Rectal smooth muscle tissue (tissue), 1 donor: ENCODE measurements at regions not wholly inside any gene's neighbourhood (a gene's known extent, or its start where the extent isn't known, plus 50 kb on each side); places are given as distances from the start of the nearest gene placed in this dataset.

Source experiments
- H3K27ac ChIP-seq: one replicate; pipeline ENCODE4 v1.7.0; 2013; ENCODE audit warnings: low read depth, low read length, inconsistent platforms
- H3K27me3 ChIP-seq: one replicate; pipeline ENCODE4 v1.7.0; 2013; ENCODE audit warnings: low read length; ENCODE audit not compliant: control insufficient read depth, insufficient read depth
- H3K36me3 ChIP-seq: one replicate; pipeline ENCODE4 v1.7.0; 2013; ENCODE audit warnings: low read length; ENCODE audit not compliant: control insufficient read depth, insufficient read depth
- H3K4me1 ChIP-seq: one replicate; pipeline ENCODE4 v1.7.0; 2013; ENCODE audit warnings: low read length; ENCODE audit not compliant: control insufficient read depth, insufficient read depth
- H3K4me3 ChIP-seq: one replicate; pipeline ENCODE4 v1.7.0; 2013; ENCODE audit warnings: low read length
- H3K9ac ChIP-seq: one replicate; pipeline ENCODE4 v1.7.0; 2013; ENCODE audit warnings: low read length

DNA sequence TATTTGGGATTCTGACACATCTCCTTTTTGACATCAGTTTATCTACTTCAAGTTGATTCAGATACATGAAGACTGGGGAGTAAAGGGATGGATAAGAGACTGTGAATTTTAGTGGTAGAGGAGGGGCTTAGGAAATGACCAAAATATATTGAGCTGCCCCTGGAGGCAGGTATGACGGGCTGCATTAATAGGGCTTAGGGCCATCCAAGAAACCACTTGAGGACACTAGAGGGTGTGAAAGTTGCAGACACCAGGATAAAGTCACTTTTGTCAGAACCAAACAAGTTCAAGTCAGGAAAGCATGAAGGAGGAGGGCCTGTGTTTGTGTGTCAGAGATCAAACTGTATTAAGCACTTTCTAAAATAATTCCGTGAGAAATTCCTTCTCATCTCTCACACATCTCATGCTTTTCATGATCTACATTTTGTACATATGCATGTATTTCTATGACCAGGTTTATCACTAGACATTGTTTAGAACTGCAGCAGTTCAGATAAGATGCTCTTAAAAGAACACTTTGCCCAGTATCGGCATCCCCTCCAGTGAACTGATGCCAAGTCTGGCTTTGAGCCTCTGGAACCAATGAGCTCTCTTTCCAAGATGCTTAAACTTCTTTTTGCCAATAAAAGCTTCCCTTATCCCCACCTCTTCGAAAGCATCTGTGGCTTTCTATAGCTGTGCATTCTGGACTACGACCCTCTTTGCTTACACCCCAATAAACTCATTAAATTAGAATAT, 136.9 kb downstream of the SLC38A1 start:
- H3K27ac ChIP-seq, result no peak overlapping the region
- H3K27me3 ChIP-seq, result no peaks in the 10 kb centered on the region
- no peaks in the 10 kb centered on the region for H3K36me3 ChIP-seq
- H3K4me1 ChIP-seq, result no peaks in the 10 kb centered on the region
- H3K4me3 ChIP-seq, result no peak overlapping the region
- no peak overlapping the region for H3K9ac ChIP-seq

DNA sequence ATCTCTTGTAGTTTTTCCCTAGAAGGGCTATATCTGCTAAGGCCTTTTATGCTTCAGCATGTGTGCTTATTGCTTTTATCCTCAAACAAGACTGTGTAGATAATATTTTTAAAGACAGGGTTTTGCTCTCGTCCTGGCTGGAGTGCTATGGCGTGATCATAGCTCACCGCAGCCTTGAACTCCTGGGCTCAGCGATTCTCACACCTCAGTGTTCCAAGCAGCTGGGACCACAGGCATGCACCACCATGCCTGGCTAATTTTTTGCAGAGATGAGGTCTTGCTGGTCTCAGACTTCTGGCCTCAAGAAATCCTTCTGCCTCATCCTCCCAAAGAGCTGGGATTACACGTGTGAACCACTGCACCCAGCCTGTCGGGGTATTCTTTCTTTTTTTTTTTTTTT, 137.3 kb upstream of the SCAF11 start:
- no peak overlapping the region for H3K9ac ChIP-seq
- peaks cover 3% of the 10 kb centered on the region for H3K4me1 ChIP-seq
- no peak overlapping the region for H3K27ac ChIP-seq
- H3K36me3 ChIP-seq, result no peaks in the 10 kb centered on the region
- H3K27me3 ChIP-seq, result no peaks in the 10 kb centered on the region
- H3K4me3 ChIP-seq, result no peak overlapping the region

DNA sequence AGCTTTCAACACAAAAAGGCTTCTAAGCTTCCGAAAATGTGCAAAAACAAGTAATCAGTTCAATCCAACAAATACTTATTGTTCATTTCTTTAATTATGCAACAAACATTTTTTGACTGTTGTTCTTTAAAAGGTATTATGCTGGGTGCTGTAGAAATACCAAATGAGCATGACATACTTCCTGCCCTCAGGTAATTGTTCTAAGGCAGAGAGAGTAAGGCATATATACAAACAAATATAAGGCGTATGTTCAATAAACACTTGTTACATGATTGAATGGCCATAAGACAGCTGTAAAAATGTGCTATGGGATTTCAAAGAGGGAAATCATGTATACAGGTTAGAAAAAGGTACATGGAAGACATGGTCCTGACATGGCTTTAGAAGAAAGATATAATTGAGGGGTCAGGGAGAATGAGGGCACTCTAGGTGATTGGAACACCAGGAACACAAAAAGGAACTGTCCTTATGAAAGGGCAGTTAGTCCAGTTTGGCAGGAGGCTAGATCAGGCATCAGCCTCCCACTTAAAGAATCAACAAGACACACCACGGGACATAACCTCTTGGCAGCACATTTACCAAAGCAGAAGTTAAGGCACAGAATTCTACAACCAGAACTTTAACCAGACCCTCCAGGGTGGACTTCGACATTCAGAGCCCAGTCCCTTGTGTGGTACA, 135.8 kb upstream of the SCAF11 start:
- Histone ChIP-seq H3K36me3 (no peaks in the 10 kb centered on the region), H3K27me3 (no peaks in the 10 kb centered on the region), H3K27ac (no peak overlapping the region), H3K9ac (no peak overlapping the region), H3K4me1 (peaks cover 3% of the 10 kb centered on the region), H3K4me3 (no peak overlapping the region)

DNA sequence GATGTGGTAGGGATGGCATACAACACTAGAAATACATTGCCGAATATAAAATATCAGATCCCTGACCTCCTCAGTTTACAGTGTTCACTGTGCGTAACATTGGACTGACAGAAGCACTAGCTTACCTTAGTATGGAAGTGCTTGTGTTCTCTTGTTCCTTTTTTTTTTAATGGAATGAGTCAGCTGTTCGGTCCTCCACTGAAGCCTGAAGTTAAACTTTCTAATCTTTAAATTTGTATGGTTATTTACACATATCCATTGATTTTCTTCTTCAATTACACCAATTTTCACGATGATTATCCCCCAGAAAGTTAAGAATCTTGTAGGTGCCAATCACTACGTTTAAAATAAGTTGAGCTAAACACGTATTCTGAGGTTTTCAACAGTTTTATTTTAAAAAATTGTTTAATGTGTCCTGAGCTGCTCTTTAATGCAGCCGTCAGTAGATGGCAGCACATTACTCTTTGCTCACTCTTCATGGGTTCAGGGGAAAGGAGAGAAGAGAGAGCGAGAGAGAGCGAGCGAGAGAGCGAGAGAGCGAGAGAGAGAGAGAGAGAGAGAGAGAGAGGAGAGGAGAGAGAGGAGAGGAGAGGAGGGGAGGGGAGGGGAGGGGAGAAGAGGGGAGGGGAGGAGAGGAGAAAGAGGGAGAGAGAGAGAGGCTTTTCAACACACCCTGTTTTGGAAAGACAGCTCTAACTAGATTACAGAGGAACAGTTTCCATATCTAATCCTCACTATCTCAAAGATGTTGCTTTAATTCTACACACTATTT, 134.7 kb upstream of the SCAF11 start:
- Histone ChIP-seq H3K4me3 (peak overlapping the region; percentile 19), H3K36me3 (no peaks in the 10 kb centered on the region), H3K9ac (no peak overlapping the region), H3K27me3 (no peaks in the 10 kb centered on the region), H3K4me1 (peaks cover 3% of the 10 kb centered on the region), H3K27ac (no peak overlapping the region)

DNA sequence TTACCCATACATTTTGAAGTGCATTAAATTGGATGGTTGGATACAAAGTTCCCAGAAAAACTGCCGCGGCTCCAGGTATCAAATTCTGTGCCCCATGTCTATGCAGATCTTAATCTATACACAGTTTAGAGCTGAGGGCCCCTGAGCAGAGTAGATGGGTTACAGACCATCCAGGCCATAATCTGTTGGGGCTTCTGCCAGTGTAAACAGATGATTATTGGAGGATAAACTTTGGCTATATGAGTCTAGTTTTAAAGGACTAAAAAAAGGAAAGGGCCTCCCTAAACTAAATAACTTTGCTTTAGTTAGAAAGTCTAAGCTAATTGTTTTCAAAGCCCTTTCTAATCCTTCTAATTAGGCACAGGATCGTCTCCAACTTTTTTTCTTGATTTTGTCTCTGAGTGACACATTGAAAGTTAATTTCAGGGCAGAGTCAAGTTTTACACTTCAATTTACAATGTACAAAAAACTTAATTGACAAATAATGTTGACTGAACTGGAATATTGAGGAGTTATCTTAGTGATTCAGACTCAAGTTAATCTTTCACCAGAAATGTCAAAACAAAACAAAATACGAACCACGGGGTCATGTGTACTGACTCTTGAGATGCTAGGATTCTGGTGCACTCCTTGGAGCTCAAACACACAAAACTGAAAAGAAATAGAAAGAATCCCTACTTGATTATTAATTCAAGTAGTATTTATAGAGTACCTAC, 133.9 kb upstream of the SCAF11 start:
- Histone ChIP-seq H3K36me3 (no peaks in the 10 kb centered on the region), H3K4me3 (no peak overlapping the region), H3K27ac (no peak overlapping the region), H3K27me3 (no peaks in the 10 kb centered on the region), H3K9ac (no peak overlapping the region), H3K4me1 (peaks cover 3% of the 10 kb centered on the region)

DNA sequence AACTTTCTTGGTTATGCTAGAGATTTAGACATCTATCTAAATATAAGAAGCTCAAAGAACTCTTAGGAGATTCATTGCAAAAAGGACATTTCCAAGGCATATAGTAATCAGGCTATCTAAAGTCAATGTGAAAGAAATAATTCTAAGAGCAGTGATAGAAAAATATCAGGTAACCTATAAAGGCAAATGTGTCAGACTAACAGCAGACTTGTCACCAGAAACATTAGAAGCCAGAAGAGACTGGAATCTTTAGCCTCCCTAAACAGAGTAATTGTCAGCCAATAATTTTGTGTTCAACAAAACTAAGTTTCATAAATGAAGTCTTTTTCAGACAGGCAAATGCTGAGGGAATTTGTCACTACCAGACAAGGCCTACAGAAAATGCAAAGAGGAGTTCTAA, 122.0 kb upstream of the SCAF11 start:
- H3K27me3 ChIP-seq, result no peaks in the 10 kb centered on the region

DNA sequence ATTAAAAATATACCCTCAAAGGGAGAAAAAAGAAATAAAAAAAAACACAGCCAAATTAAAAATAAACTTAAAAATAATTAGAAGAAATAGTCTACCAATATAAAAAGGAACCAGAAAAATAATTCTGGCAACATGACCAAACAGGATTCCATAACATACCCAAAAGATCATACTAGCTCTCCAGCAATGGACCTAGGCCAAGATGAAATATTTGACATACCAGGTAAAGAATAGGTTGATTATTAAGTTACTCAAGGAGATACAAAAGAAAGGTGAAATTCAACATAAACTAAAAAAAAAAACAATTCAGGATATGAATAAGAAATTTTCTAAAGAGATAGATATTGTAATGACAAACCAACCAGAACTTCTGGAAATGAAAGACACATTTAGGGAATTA, 121.3 kb upstream of the SCAF11 start:
- Histone ChIP-seq H3K4me1 (no peaks in the 10 kb centered on the region), H3K4me3 (no peak overlapping the region), H3K27ac (no peak overlapping the region), H3K9ac (no peak overlapping the region), H3K36me3 (no peaks in the 10 kb centered on the region), H3K27me3 (no peaks in the 10 kb centered on the region)

More for the DNA sequence above, 122.0 kb upstream of the SCAF11 start:
- H3K4me1 ChIP-seq, result no peaks in the 10 kb centered on the region
- H3K27ac ChIP-seq, result no peak overlapping the region
- H3K4me3 ChIP-seq, result no peak overlapping the region
- no peak overlapping the region for H3K9ac ChIP-seq
- no peaks in the 10 kb centered on the region for H3K36me3 ChIP-seq

DNA sequence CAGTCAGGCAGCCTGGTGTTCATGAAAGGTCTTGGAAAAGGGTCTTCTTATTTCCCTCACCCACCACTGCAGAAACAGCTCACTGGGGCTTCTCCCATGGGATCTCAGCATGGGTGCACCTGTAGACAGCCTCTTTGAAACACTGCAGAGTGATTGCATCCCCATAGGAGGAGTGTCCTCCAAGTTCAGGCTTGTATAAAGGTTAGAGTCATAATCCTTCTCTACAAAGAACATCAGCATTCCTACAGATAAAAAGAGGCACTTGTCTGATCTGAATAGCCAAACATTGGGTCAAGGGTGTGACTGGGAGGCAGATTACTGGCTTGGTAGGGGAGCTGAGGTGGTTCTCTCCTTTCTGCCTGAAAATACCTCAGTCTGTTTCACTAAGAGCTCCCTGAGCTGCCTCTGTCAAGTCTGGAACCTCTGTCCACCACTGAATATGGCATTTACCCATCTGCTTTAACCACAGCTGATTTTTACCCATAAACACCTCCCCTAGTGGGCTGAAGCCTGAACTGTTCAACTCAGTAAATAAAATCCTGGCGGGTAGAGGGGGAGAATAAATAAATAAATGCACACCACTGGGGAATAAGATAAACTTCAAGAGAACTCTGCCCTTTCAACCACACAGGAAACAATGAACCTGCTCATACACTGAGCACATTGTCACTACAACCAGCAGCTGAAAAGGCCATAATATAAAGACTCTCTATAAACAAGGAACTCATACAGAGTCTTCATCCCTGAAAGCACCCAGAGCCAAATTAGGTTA, 120.7 kb upstream of the SCAF11 start:
- no peak overlapping the region for H3K27ac ChIP-seq

DNA sequence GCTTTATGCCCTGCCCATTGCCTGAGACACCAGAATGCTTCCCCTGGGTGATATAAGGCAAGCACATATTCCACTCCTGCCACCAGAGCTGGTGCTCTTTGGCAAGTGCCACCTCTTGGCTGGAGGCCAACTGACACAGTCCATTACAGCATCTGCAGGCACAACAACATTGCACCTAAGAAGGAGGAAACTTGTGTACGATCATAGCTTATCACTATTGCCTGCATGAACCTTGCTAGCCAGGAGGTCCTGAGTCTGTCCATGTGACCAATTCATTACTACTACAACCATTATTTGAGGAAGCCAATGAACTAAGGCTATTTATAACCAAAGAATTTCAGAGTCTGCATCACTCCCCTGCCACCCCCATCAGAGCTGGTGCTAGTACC, 119.8 kb upstream of the SCAF11 start:
- no peaks in the 10 kb centered on the region for H3K36me3 ChIP-seq
- no peaks in the 10 kb centered on the region for H3K4me1 ChIP-seq
- no peak overlapping the region for H3K27ac ChIP-seq
- no peak overlapping the region for H3K4me3 ChIP-seq
- H3K27me3 ChIP-seq, result no peaks in the 10 kb centered on the region
- H3K9ac ChIP-seq, result no peak overlapping the region

More for the DNA sequence above, 120.7 kb upstream of the SCAF11 start:
- no peaks in the 10 kb centered on the region for H3K27me3 ChIP-seq
- H3K9ac ChIP-seq, result no peak overlapping the region
- no peaks in the 10 kb centered on the region for H3K4me1 ChIP-seq
- no peak overlapping the region for H3K4me3 ChIP-seq
- no peaks in the 10 kb centered on the region for H3K36me3 ChIP-seq

DNA sequence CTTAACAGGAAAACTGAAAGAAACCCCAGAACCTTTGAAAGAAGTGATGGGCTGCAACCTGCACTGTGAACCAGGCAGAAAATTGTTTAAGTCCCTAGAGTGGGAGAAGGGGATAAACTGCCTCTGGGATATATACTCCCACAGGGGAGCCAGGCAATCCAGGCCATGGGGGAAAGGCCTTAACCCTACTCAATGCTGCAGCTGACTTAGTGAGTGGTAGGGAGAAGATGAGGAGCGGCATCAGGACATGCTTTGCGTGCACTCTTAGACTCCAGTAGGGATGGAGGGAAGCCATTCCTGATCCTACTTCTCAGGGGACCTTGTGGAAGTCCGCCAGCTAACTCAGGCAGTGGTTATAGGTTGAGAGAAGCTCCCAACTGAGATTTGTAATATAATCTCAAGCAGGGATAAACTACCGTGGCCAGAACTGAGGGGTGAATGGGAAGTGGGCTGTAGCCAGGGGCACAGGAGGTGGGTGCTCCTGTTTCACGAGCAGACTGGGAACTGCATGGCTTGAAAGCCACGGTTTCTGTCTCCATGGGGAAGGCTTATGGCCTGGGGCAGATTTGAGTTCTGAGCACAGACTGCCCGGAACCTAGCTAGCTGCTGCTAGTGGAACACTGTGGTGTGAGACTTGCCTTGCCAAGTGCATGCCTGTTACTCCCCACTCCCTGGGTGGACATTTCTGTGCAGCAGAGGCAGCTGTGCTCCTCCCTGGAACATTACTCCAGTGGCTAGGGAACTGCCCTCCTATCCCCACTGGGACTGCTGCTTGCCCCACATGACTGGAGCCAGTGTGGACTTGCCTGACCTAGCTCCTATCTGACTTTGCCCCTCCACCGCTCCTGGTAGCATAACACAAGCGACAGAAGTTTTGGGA, 119.2 kb upstream of the SCAF11 start:
- Histone ChIP-seq H3K36me3 (no peaks in the 10 kb centered on the region), H3K9ac (no peak overlapping the region), H3K4me3 (no peak overlapping the region), H3K27me3 (no peaks in the 10 kb centered on the region), H3K27ac (no peak overlapping the region), H3K4me1 (no peaks in the 10 kb centered on the region)

DNA sequence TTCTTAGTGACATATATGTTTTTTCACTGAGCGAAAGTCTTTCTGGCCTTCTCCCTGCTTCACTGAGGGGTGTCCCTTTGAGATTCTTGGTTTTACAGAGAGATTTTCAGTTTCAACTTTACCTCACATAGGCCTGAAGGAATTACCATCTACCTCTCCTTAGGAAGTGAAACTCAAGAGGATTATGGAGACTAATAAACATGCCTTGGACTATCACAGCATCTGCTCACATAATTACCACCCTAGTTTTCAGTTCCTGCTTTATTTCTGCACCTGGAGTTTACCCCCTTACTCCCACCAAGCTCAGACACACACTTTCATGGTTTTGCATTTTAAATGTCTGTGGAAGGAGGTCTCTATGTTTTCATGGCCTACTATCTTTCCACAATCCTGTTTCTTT, 118.3 kb upstream of the SCAF11 start:
- no peaks in the 10 kb centered on the region for H3K36me3 ChIP-seq
- no peak overlapping the region for H3K27ac ChIP-seq
- no peaks in the 10 kb centered on the region for H3K27me3 ChIP-seq
- no peaks in the 10 kb centered on the region for H3K4me1 ChIP-seq
- H3K9ac ChIP-seq, result no peak overlapping the region
- H3K4me3 ChIP-seq, result no peak overlapping the region
